ENCODE measurements at regions not wholly inside any gene's neighbourhood (a gene's known extent, or its start where the extent isn't known, plus 50 kb on each side); places are given as distances from the start of the nearest gene placed in this dataset.

GRCh38 chr1:199727682-199728081, 299.8 kb upstream of the NR5A2 start:
- TF ChIP-seq CTCF (IDR thresholded peaks at IDR 0.05; ENCODE audit: insufficient read depth, low read depth, low read length, missing control alignments), result no peak
- DNase-seq (ENCODE audit: low read depth), result no peak
- H3K4me3 ChIP-seq (ENCODE audit: low read depth, low read length), result no peak overlapping the region

- no peak for DNase-seq (ENCODE audit: low read depth)
- TF ChIP-seq CTCF (IDR thresholded peaks at IDR 0.05; ENCODE audit: insufficient read depth, low read depth, low read length, missing control alignments), result no peak
- no peak overlapping the region for H3K4me3 ChIP-seq (ENCODE audit: low read depth, low read length)
Observed at GRCh38 chr1:199728345-199728744, 299.2 kb upstream of the NR5A2 start.

GRCh38 chr1:199733125-199733524, 294.4 kb upstream of the NR5A2 start:
- no peak for DNase-seq (ENCODE audit: low read depth)
- no peak for TF ChIP-seq CTCF (IDR thresholded peaks at IDR 0.05; ENCODE audit: insufficient read depth, low read depth, low read length, missing control alignments)
- no peak overlapping the region for H3K4me3 ChIP-seq (ENCODE audit: low read depth, low read length)

- H3K4me3 ChIP-seq (ENCODE audit: low read depth, low read length), result no peak overlapping the region
- DNase-seq (ENCODE audit: low read depth), result no peak
- no peak for TF ChIP-seq CTCF (IDR thresholded peaks at IDR 0.05; ENCODE audit: insufficient read depth, low read depth, low read length, missing control alignments)
Observed at GRCh38 chr1:199734186-199734585, 293.3 kb upstream of the NR5A2 start.

- DNase-seq (ENCODE audit: low read depth), result no peak
- TF ChIP-seq CTCF (IDR thresholded peaks at IDR 0.05; ENCODE audit: insufficient read depth, low read depth, low read length, missing control alignments), result no peak
- no peak overlapping the region for H3K4me3 ChIP-seq (ENCODE audit: low read depth, low read length)
Observed at GRCh38 chr1:199735660-199736059, 291.9 kb upstream of the NR5A2 start.

- no peak for TF ChIP-seq CTCF (IDR thresholded peaks at IDR 0.05; ENCODE audit: insufficient read depth, low read depth, low read length, missing control alignments)
- H3K4me3 ChIP-seq (ENCODE audit: low read depth, low read length), result no peak overlapping the region
- no peak for DNase-seq (ENCODE audit: low read depth)
Observed at GRCh38 chr1:199736646-199737045, 290.9 kb upstream of the NR5A2 start.

- H3K4me3 ChIP-seq (ENCODE audit: low read depth, low read length), result no peak overlapping the region
- DNase-seq (ENCODE audit: low read depth), result no peak
- TF ChIP-seq CTCF (IDR thresholded peaks at IDR 0.05; ENCODE audit: insufficient read depth, low read depth, low read length, missing control alignments), result no peak
Observed at GRCh38 chr1:199741586-199741985, 285.9 kb upstream of the NR5A2 start.

Data from GM12865 (cell line).